ENCODE measurements at regions not wholly inside any gene's neighbourhood (a gene's known extent, or its start where the extent isn't known, plus 50 kb on each side); places are given as distances from the start of the nearest gene placed in this dataset.

- ChIA-PET CTCF (no interaction called here), POLR2A (no interaction called here)
- no peaks in the 10 kb centered on the region for H3K9me3 Mint-ChIP-seq
- peaks cover 49% of the 10 kb centered on the region for H3K4me1 Mint-ChIP-seq
- H3K27me3 Mint-ChIP-seq (ENCODE audit: low read depth): no peaks in the 10 kb centered on the region
- TF ChIP-seq ATF6 (CRISPR knock-in tag; IDR thresholded peaks at IDR 0.05) (no peak), ESRRA (CRISPR knock-in tag; IDR thresholded peaks at IDR 0.05; ENCODE audit: borderline replicate concordance) (no peak), NR2C2 (CRISPR knock-in tag; IDR thresholded peaks at IDR 0.05) (no peak), AFF4 (CRISPR knock-in tag; IDR thresholded peaks at IDR 0.05; ENCODE audit: borderline replicate concordance) (no peak), IRF1 (CRISPR knock-in tag; IDR thresholded peaks at IDR 0.05) (no peak), ZNF396 (CRISPR knock-in tag; IDR thresholded peaks at IDR 0.05; ENCODE audit: borderline replicate concordance) (no peak), SMAD4 (CRISPR knock-in tag; IDR thresholded peaks at IDR 0.05) (no peak), FOXP1 (CRISPR knock-in tag; IDR thresholded peaks at IDR 0.05; ENCODE audit: borderline replicate concordance) (no peak), HMGA2 (CRISPR knock-in tag; IDR thresholded peaks at IDR 0.05) (no peak), FOXJ3 (CRISPR knock-in tag; IDR thresholded peaks at IDR 0.05; ENCODE audit: borderline replicate concordance) (no peak), USF1 (CRISPR knock-in tag; IDR thresholded peaks at IDR 0.05) (no peak), PRRX2 (CRISPR knock-in tag; IDR thresholded peaks at IDR 0.05) (no peak), E2F5 (CRISPR knock-in tag; IDR thresholded peaks at IDR 0.05) (no peak), E2F1 (CRISPR knock-in tag; IDR thresholded peaks at IDR 0.05) (no peak), MAX (CRISPR knock-in tag; IDR thresholded peaks at IDR 0.05) (no peak), PRDM15 (CRISPR knock-in tag; IDR thresholded peaks at IDR 0.05) (no peak), ETV6 (CRISPR knock-in tag; IDR thresholded peaks at IDR 0.05) (no peak), ZMAT4 (CRISPR knock-in tag; IDR thresholded peaks at IDR 0.05) (no peak)
- ATAC-seq (no peak), DNase-seq (ENCODE audit: low spot score) (no peak)
- no peak overlapping the region for H3K4me3 Mint-ChIP-seq
- no peak overlapping the region for H3K27ac Mint-ChIP-seq
- peaks cover 6% of the 10 kb centered on the region; the same call in 1 of the 2 replicates for H3K36me3 Mint-ChIP-seq
These were observed 80.9 kb upstream of the SLC38A2 start for GRCh38 chr12:46453428-46453827.

Data from WTC11 (cell line).